Ecto neural progenitor cell (in vitro differentiated cells): ENCODE measurements at regions not wholly inside any gene's neighbourhood (a gene's known extent, or its start where the extent isn't known, plus 50 kb on each side); places are given as distances from the start of the nearest gene placed in this dataset.
"Not testable (repeated sequence)": the region's sequence is repeated elsewhere in the genome, so short reads cannot be mapped to it uniquely, and the experiment has no call there.

Source experiments
- DNase-seq: peaks from one replicate; pipeline ENCODE4 v3.0.0-alpha.2; 2018; ENCODE audit warnings: low spot score

DNA sequence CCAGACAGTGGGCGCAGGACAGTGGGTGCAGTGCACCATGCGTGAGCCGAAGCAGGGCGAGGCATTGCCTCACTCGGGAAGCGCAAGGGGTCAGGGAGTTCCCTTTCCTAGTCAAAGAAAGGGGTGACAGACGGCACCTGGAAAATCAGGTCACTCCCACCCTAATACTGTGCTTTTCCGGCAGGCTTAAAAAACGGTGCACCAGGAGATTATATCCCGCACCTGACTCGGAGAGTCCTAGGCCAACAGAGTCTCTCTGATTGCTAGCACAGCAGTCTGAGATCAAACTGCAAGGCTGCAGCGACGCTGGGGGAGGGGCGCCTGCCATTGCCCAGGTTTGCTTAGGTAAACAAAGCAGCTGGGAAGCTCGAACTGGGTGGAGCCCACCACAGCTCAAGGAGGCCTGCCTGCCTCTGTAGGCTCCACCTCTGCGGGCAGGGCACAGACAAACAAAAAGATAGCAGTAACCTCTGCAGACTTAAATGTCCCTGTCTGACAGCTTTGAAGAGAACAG is 116.4 kb downstream of the CXCL12 start:
- not testable (repeated sequence) for DNase-seq

DNA sequence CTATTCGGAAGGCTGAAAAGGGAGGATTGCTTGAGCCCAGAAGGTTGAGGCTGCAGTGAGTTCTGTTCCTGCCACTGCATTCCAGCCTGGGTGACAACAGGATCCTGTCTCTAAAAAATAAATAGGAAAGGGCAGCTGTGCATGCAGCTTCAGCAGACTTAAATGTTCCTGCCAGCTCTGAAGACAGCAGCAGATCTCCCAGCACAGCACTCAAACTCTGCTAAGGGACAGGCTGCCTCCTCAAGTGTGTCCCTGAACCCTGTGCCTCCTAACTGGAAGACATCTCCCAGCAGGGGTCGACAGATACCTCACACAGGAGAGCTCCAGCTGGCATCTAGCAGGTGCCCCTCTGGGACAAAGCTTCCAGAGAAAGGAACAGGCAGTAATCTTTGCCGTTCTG is 117.9 kb downstream of the CXCL12 start:
- DNase-seq = no peak

DNA sequence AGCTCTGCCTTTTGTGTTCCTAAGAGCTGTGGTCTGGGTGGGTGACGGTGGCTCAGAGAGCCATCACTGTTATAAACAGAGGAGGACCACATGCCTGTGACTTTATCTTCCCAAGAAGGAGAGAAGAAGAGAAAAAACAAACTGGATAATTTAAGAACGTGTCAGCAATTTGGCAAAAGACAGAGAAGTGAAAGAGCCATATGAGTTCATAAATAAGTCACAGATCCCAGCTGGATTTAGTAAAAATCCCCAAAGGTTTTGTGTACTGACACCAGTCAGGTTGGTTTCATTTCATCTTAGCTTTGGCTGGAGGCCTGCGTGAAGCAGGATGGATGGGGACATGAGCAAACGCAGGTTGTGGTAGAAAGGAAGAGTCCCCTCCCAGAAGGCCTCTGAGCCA is 120.7 kb downstream of the CXCL12 start:
- no peak for DNase-seq

DNA sequence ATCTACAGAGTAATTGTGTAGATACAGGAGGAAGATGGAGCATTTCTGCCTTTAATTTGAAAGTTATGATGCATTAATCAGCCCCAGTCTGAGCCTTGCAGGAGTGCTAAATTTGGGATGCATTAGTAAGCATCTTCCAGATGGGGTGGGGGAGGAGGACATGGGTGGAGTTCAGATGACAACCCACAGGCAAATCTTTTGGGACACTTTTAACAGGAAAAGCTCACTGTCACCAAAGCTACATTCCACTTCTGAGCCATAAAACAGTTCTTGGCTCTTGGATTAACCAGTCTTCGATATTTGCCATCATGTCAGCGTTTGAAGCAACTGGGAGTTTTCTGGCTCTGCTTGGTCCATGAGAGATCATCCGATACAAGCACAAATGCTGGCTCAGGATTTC is 121.1 kb downstream of the CXCL12 start:
- DNase-seq = no peak

DNA sequence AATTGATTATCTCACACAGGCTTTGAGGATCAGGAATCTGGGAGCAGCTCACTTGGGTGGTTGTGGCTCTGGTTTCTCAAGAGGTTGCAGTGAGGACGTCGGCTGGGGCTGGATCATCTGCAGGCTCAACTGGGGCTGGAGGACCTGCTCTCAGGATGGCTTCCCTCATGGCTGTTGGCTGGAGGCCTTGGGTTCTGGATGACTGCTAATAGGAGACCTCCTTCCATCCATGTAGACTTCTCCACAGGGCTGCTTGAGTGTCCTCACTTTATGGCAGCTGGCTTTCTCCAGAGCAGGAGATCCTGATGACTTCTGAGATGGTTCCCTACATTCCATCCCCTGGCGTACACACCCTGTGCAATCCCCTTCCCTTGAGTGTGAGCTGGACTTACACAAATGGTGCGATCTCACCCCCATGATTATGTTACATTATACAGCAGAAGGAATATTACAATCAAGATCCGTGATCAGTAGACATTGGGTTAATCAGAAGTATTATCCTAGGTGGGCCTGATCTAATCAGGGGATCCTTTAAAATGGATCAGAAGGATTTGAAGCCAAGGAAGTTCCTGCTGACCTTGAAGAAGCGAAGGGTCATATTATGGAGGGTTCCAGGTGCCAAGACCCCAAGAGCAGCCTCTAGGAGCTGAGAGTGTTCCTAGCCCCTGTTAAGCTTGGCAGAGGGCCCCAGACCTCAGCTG is 122.2 kb downstream of the CXCL12 start:
- no peak for DNase-seq

DNA sequence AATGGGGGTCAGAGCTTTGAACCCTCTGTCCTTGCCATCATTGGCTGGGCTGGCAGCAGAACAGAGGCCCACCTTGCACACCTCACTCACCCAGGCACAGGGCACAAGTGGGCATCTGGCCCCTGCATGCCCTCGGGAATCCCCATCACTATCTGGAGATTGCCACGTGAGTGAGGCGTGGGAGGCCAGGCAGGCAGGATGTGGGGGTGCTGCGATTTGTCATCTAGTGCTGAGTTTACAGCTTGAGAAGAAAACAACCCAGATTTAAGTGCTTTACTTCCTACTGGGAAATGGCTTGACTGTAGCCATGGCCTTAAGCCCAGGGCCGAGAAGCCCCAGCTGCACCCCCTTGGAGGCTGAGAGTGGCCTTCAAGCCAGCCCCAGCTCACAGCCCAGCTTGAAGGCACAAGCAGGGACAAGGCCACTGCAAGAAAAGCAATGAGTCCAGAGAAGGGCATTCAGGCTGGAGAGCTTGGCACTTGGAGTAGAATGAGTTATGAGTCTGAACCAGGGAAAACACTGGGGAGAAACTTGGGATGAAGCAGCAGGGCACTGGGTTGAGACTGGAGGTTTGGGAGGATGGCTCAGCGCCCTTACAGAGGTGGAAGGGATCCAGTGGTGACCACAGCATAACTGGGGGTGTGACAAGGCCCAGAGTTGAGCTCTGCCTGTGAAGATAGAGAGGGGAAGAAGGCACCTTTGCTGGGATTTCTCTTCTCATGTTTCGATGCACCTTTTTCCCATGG is 123.0 kb downstream of the CXCL12 start:
- no peak for DNase-seq

DNA sequence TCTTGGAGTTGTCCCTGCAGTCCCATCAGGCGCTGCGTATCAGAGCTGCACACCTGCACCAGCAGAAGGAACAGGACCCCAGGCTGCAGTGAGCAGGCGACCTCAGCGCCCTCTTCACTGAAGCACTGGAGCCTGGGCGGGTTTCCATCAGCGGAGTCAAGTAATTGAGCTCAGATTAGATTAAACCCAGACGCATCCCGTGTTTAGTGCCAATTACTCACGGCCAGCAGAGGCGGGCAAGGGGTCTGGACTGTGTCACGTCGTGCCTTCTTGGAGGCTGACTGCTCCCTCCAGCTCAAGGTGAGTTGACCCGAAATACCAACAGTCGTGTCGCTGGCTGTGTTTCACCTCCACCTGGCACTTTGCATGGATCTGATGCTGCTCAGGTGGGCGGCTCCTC is 123.6 kb downstream of the CXCL12 start:
- no peak for DNase-seq

DNA sequence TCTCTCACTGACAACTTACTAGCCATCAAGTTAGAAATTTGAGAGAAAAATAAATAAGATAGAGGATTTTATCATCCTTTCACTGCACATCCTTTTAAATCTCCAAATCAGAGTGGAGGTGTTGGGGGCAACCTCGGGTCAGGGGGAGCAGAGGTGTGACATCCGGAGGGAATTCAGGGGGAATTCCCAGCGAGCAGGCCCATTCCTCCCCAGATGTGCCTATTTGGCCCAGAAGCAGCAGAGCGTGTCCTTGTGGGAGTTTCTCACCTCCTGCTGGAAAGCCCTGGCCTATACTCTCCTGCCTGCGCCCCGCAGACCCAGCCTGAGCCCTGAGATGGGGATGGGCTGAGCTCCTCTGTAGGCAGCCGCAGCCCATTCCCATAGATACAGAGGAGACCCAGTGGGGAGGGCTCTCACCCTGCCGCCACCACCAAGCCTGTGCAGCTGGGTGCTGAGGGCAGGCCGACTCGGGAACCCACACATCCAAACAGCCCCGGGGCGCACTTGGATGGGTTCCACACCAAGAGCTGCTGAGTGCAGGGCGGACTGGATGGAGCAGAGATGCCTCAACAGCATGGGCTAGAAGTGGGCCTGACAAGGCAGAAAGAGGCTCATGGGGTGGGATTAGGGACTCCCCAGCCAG is 124.5 kb downstream of the CXCL12 start:
- no peak for DNase-seq

DNA sequence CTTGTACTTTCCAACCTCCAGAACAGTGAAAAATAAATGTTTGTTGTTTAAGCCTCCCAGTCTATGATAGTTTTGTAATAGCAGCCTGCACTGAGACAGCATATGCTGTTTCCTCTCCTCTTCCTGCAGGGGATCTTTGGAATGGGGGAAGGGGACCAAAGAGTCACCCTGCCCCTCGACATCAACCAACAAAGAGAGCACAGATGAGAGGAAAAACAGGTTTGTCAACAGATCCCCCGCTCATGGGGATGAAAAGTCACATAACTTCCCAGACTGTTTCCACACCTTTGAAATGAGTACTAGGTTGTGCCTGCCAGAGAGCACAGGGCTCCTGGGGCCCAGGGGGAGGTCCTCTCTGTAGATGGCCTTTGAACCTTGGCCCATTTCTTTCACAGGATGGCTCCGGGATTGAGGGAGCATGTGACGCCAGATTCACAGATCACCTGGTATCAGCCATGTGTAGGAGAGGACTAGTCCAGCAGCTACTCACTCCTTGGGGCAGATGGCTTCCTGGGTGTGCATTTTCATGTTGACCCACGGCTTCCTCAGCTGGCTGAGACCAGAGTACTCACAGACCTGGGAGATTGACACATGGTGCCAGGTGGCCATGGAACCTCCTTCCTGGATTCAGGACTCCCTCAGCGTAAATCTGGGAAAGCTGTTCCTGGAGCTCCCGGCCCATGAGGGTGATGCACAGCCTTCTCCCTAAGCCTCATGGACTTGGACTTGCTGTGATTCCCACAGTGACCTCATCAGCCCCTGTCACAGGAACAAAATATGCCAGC is 125.6 kb downstream of the CXCL12 start:
- DNase-seq = no peak

DNA sequence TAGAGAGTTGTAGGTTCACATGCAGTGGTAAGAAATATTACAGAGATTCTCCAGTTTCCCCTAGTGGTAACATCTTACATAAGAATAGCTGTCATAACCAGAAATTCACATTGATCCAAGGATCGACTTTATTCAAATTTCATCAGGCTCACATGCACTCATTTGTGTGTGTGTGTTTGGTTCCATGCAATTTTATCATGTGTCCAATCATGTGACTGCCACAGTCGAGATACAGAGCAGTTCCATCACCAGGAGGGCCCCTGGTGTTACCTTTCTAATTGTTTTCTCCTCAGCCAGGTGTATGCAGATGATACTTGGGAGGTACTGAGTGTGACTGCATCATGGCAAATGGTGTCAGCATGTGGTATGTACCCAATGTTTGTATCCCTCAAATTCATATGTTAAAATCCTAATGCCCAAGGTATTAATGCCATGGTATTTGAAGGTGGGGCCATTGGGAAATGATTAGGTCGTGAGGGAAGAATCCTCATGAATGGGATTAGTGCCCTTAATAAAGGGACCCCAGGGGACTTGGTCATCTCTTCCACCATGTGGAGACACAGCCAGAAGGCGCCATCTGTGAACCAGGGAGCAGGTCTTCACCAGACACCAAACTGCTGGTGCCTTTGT is 126.3 kb downstream of the CXCL12 start:
- DNase-seq = no peak

DNA sequence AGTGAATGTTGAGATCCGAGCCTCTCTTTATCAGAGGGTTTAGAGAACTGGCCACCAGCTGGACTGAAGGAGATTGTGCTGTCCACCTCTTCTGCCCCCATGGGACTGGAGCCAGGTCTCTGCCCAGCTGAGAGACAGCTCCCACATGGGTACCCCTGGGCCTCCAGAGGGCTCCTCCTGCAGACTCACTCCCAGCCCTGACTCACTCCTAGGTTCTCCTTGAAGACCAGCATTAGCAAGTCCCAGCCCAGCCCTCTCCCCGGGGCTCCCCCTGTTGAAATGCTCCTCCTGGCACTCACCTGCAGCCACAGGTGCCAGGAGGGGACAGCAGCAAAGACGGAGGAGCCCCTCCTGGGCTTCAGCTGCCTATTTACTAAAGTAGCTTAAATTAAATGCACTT is 126.9 kb downstream of the CXCL12 start:
- no peak for DNase-seq

DNA sequence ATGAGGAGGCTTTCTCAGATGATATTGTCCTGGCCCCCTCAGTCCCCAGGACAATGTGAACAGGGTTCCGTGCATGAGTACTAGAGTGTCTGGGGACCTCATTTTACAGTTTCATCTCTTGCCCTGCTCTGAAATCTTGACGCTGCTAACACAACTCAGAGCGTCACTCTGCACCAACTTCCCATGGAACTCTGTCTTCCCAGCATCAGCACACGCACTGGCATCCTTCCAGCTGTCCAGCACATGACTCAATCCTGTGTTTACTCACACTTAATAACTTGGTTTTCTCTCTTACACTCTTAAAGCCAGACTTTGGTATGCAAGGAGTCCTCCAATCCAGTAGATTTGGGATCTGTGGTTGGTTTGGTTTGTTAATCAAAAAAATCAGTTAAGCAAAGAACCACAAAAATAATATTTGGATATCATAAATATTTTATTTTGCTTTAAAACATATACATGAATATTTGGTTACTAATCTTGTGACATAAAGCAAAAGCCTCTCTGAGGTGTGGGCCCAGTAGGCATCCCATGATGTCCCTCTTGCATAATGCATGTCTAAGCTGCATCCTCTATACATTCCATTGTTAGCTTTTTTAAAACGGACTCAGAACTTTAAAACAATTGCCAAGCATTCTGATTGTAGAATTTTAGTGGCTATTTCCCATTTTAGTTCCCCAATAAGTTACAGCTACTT is 131.0 kb downstream of the CXCL12 start:
- DNase-seq = no peak

DNA sequence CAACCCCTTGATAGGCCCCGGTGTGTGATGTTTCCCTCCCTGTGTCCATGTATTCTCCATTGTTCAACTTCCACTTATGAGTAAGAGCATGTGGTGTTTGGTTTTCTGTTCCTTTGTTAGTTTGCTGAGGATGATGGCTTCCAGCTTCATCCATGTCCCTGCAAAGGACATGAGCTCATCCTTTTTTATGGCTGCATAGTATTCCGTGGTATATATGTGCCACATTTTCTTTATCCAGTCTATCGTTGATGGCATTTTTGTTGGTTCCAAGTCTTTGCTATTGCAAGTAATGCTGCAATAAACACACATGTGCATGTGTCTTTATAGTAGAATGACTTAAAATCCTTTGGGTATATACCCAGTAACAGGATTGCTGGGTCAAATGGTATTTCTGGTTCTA is 132.3 kb downstream of the CXCL12 start:
- DNase-seq = not testable (repeated sequence)

DNA sequence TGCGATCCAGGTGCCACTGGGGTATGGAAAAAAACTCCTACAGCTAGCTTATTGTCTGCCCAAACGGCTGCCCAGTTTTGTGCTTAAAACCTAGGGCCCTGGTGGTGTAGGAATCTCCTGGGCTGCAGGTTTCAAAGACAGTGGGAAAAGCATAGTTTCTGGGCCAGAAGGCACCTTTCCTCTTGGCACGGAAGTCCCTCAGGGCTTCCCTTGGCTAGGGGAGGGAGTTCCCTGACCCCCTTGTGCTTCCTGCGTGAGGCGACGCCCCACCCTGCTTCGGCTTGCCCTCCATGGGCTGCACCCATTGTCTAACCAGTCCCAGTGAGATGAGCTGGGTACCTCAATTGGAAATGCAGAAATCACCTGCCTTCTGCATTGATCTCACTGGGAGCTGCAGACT is 135.0 kb downstream of the CXCL12 start:
- DNase-seq = not testable (repeated sequence)

DNA sequence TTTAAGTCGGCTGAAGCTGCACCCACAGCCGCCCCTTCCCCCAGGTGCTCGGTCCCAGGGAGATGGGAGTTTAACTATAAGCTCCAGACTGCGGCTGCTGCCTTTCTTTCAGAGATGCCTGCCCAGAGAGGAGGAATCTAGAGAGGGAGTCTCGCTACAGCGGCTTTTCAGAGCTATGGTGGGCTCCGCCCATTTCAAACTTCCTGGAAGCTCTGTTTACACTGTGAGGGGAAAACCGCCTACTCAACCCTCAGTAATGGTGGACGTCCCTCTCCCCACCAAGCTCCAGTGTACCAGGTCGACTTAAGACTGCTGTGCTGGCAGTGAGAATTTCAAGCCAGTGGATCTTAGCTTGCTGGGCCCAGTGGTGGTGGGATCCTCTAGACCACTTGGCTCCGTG is 135.4 kb downstream of the CXCL12 start:
- no peak for DNase-seq

DNA sequence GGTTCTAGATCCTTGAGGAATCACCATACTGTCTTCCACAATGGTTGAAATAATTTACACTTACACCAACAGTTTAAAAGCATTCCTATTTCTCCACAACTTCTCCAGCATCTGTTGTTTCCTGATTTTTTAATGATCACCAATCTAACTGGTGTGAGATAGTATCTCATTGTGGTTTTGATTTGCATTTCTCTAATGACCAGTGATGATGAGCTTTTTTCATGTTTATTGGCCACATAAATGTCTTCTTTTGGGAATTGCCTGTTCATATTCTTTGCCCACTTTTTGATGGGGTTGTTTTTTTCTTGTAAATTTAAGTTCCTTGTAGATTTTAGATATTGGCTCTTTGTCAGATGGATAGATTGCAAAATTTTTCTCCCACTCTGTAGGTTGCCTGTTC is 138.2 kb downstream of the CXCL12 start:
- DNase-seq = not testable (repeated sequence)

DNA sequence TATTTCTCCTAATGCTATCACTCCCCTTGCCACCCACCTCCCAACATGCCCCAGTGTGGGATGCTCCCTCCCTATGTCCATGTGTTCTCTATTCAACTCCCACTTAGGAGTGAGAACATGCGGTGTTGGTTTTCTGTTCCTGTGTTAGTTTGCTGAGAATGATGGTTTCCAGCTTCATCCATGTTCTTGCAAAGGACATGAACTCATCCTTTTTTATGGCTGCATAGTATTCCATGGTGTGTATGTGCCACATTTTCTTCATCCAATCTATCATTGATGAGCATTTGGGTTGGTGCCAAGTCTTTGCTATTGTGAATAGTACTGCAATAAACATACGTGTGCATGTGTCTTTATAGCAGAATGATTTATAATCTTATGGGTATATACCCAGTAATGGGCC is 138.6 kb downstream of the CXCL12 start:
- not testable (repeated sequence) for DNase-seq

DNA sequence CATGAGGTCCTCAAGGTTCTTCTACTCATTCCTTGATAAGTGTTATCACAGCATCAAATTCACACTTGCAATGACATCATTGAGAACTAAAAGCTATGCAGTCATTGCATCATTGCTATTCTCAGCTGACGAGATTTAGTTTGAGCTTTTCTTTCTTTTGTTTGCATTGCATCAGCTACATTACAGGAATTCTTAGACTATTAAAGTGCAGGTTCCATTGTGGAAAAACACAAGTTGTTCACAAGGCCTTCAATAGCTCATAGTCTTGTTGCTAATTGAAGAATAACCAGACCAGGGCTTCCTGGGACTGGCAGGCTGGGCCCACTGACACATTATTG is 139.3 kb downstream of the CXCL12 start:
- DNase-seq = no peak

DNA sequence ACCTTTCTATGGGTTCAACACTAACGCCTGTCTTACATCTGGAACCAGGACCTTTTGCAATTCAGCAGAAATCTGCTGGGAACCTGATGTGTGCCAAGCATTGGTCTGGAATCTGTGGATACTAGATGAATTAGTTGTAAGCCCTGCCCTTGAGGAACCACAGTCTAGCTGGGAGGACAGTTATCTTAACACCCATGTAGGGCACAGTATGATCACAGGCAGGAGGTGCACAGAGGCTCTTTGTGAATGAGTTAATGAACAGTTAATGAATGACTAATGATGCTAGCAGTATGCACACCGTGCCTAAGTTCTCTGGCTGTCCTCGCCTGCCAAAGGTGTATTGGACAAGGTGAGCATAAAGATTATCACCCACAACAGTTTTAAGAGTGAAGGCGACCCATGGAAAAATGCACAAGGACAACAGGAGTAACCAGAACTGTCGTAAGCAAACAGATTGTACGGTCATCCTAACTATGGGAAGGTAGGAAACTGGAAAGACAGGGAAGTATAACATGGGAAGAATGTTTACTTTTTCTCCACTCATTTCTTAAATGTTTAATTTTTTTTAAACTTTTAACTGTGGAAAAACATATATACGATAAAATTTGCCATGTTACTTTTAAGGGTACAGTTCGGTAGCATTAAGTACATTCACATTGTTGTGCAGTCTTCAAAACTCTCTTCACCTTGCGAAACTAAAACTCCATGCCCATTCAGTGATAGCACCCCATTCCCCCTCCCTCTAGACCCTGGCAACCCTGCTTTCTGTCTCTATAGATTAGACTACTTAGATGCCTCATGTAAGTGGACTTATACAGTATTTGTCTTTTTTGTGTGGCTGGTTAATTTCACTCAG is 139.9 kb downstream of the CXCL12 start:
- no peak for DNase-seq

DNA sequence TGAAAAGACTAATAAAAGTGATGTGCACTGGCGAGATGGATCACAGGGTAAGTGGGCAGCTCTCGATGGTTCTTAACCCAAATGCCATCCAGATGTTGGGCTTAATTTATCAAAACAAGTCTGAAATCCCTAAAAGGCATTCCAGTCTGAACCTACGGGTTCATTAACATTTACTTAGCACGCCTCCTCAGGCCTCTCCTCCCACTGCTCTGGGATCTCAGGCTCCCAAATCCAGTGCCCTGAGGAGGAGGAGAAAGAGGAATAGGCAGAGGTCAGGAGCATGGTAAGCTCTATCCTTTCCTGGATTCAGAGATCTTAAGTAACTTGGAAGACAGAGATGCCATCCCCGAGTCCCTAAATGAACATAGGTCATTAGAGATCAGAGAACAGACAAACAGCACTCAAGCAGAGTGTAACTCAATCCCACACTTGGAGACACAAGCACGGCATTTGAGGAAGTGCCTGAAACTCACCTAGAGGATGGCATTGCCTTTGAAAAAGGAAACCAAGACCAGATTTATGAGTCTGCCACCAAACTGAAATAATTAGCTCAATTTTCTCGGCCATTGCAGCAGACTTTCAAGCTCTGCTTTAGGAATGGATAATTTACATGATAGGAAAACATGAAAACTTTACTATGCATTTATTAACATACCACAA is 140.9 kb downstream of the CXCL12 start:
- no peak for DNase-seq
